PC-9 (cell line): ENCODE measurements at regions not wholly inside any gene's neighbourhood (a gene's known extent, or its start where the extent isn't known, plus 50 kb on each side); places are given as distances from the start of the nearest gene placed in this dataset.

Experiments used
- BruUV-seq: library from RNA; stranded (reverse); fragments of 400-500 nt; replicated peaks from 2 replicates; lab custom pipeline; 2021; lab: Mats Ljungman, UMichigan
- CTCF ChIA-PET: fragments of 300-600 bp; sonication (Branson Sonifier 250); formaldehyde crosslinking; loops from one replicate; lab custom pipeline; 2022; ENCODE audit warnings: antibody characterized with exemption; lab: Charles Lee
- POLR2A ChIA-PET: fragments of 300-600 bp; sonication (Branson Sonifier 250); formaldehyde crosslinking; loops from one replicate; lab custom pipeline; 2022; ENCODE audit warnings: antibody characterized with exemption; ENCODE audit not compliant: unreplicated experiment; lab: Charles Lee
- DNase-seq, 2 experiments: peaks; one replicate each; pipeline versions ENCODE4 v3.0.0 to v3.0.0-alpha.2; 2015 to 2022; ENCODE audit warnings: mixed read lengths in 1 of 2
- H2AFZ ChIP-seq: fragments of 200-600 bp; sonication (generic); 2 replicates; pipeline ENCODE4 v1.8.1; 2017; ENCODE audit warnings: antibody characterized with exemption
- H3F3A ChIP-seq: fragments of 200-600 bp; sonication (generic); 2 replicates; pipeline ENCODE4 v1.8.1; 2017; ENCODE audit warnings: antibody characterized with exemption, mild to moderate bottlenecking, low read depth; ENCODE audit not compliant: insufficient read depth
- H3K27ac ChIP-seq: fragments of 200-600 bp; sonication (generic); 2 replicates; pipeline ENCODE4 v1.6.1; 2016; ENCODE audit warnings: mixed run types
- H3K27me3 ChIP-seq: fragments of 200-600 bp; sonication (generic); 2 replicates; pipeline ENCODE4 v1.6.1; 2016; ENCODE audit warnings: low read depth, mixed run types; ENCODE audit not compliant: insufficient read depth
- H3K36me3 ChIP-seq: fragments of 200-600 bp; sonication (generic); 2 replicates; pipeline ENCODE4 v1.6.1; 2016; ENCODE audit warnings: low read depth, mixed run types
- H3K4me1 ChIP-seq: fragments of 200-600 bp; sonication (generic); replicated peaks from 2 replicates; pipeline ENCODE4 v1.6.1; 2016; ENCODE audit warnings: mixed run types; ENCODE audit not compliant: insufficient read depth
- H3K4me2 ChIP-seq: fragments of 200-600 bp; sonication (generic); 2 replicates; pipeline ENCODE4 v1.6.1; 2017; ENCODE audit warnings: mixed run types
- H3K4me3 ChIP-seq: fragments of 200-600 bp; sonication (generic); 2 replicates; pipeline ENCODE4 v1.6.1; 2016; ENCODE audit warnings: mixed run types
- H3K79me2 ChIP-seq: fragments of 200-600 bp; sonication (generic); 2 replicates; pipeline ENCODE4 v1.6.1; 2017; ENCODE audit warnings: low read depth, mixed run types
- H3K9me2 ChIP-seq: fragments of 200-600 bp; sonication (generic); 2 replicates; pipeline ENCODE4 v1.8.1; 2017; ENCODE audit warnings: mild to moderate bottlenecking; ENCODE audit not compliant: insufficient read depth
- H3K9me3 ChIP-seq: fragments of 200-600 bp; sonication (generic); 2 replicates; pipeline ENCODE4 v1.8.1; 2016; ENCODE audit warnings: low read depth; ENCODE audit not compliant: insufficient read depth
- H4K20me1 ChIP-seq: fragments of 200-600 bp; sonication (generic); 2 replicates; pipeline ENCODE4 v1.8.1; 2017; ENCODE audit not compliant: insufficient read depth
- EZH2 ChIP-seq: fragments of 200-600 bp; sonication (generic); IDR thresholded peaks from 2 replicates; pipeline ENCODE4 v1.8.0; 2017; ENCODE audit warnings: antibody characterized with exemption, low read depth
- intact Hi-C: fragments of 100-400 bp; cut with micrococcal nuclease; formaldehyde crosslinking; loops from one replicate; pipeline ENCODE4 v1.10.0; 2022; ENCODE audit not compliant: unreplicated experiment
- TF ChIP-seq, protein P1 (sequence below): fragments of 200-600 bp; sonication (generic); conservative IDR thresholded peaks from 2 replicates; pipeline ENCODE4 v1.6.1; 2017; ENCODE audit warnings: mixed run types, antibody characterized with exemption, mild to moderate bottlenecking, moderate library complexity

DNA sequence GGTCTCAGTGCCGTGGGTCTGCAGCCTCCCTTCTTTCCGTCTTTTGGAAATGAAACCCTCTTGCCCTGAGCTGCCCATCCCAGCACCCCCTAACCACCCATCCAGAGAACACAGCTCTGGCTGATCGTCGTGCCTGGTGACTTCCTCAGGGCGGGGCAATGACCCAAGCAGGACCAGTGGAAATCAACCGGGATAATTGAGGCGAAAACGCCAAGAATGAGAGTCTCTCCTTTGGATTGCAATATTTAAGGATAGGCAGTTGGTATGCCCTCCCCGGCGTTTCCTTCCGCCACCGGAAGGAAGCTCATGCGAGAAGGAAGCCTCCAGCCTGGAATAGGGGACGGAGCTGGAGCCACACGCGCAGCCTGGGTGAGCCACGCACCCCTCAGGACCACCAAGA, 73.7 kb upstream of the PFKP start:
- DNase-seq: no peak
- intact Hi-C loops: no loop called here
- H3K4me3 ChIP-seq: no peak overlapping the region
- ChIA-PET CTCF (interaction anchor here (0.6 kb wide), 1 partner anchor 77 kb away, joined by 8 read pairs; no protein-coding TSS in a partner anchor), POLR2A (interaction anchor here (0.5 kb wide), 1 partner anchor 83 kb away, joined by 3 read pairs; no protein-coding TSS in a partner anchor)
- no peaks in the 10 kb centered on the region for H4K20me1 ChIP-seq
- H3K79me2 ChIP-seq: no peaks in the 10 kb centered on the region
- peaks cover 38% of the 10 kb centered on the region for H3K27me3 ChIP-seq
- TF ChIP-seq EZH2: no peak
- H3K4me1 ChIP-seq: no peaks in the 10 kb centered on the region
- no peaks in the 10 kb centered on the region for H3K36me3 ChIP-seq
- H3K9me3 ChIP-seq: no peaks in the 10 kb centered on the region
- no peak overlapping the region for H3K27ac ChIP-seq
- H3F3A ChIP-seq: no peaks in the 10 kb centered on the region
- BruUV-seq: no TSS peak
- H3K4me2 ChIP-seq: no peak overlapping the region
- no peaks in the 10 kb centered on the region for H3K9me2 ChIP-seq
- H2AFZ ChIP-seq: no peak overlapping the region

DNA sequence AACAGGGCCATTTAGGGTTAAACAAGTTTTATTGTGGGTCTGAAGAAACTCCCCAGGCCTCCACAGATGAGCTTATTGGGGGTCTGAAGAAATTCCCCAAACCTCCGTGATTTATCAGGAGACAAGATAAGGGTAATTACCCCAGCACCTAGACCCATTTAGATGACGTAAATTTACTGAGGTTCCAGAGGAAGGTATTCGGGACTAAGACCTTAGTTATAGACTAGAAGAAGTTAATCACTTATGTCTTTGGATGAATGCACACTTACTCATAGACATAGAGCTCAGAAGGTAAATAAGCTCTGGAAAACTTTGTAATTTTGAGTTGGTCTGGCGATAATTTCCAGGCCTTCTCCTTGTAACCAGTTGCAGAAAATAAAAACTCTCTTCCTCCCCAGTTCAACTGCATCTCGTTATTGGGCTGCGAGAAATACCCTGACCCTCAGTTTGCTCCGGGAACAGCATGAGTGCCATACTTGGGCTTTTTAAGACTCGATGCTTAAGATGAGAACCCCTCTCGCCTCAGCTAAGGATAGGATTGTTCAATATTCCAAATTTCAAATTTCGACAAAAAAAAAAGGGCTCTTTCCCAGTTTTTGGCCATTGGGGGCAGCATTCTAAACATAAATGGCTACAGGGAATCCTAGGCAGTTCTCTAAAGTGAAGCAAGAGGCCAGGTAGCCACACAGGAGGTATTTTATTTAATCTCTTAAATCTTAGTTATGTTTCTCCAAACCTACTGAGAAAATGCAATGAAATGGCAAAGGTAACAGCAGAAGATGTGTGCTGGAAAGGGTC, 74.7 kb upstream of the PFKP start:
- Histone ChIP-seq H2AFZ (no peak overlapping the region), H3F3A (no peaks in the 10 kb centered on the region), H3K4me1 (no peaks in the 10 kb centered on the region), H3K79me2 (no peaks in the 10 kb centered on the region), H3K4me3 (no peak overlapping the region), H4K20me1 (no peaks in the 10 kb centered on the region), H3K27ac (no peak overlapping the region), H3K36me3 (no peaks in the 10 kb centered on the region), H3K9me3 (no peaks in the 10 kb centered on the region), H3K9me2 (no peaks in the 10 kb centered on the region), H3K27me3 (peaks cover 38% of the 10 kb centered on the region; the same call in 1 of the 2 replicates), H3K4me2 (no peak overlapping the region)
- TF ChIP-seq, protein P1, sequence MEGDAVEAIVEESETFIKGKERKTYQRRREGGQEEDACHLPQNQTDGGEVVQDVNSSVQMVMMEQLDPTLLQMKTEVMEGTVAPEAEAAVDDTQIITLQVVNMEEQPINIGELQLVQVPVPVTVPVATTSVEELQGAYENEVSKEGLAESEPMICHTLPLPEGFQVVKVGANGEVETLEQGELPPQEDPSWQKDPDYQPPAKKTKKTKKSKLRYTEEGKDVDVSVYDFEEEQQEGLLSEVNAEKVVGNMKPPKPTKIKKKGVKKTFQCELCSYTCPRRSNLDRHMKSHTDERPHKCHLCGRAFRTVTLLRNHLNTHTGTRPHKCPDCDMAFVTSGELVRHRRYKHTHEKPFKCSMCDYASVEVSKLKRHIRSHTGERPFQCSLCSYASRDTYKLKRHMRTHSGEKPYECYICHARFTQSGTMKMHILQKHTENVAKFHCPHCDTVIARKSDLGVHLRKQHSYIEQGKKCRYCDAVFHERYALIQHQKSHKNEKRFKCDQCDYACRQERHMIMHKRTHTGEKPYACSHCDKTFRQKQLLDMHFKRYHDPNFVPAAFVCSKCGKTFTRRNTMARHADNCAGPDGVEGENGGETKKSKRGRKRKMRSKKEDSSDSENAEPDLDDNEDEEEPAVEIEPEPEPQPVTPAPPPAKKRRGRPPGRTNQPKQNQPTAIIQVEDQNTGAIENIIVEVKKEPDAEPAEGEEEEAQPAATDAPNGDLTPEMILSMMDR: no peak
- no peak for TF ChIP-seq EZH2
- BruUV-seq: no TSS peak
- no peak for DNase-seq
- intact Hi-C loops: no loop called here
- POLR2A ChIA-PET: no interaction called here
- CTCF ChIA-PET: no interaction called here

DNA sequence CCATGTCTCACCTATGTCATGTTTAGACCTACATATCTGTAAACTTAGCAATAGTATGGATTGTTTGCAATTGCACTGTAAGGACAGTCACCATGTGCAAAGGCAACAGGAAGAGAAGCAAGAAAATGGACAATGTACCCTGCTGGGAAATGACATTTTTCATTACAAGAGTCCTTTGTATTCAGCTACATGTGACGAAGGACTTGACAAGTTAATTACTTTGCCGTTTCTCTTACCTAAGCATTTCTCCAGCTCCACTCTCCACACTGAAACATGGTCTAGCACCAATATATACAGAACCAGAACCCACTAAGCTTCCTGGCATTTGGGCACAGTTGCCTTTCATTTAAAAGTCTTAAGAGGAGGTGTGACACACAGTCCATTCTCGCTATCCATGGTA, 76.6 kb upstream of the PFKP start:
- H3K27me3 ChIP-seq: peaks cover 27% of the 10 kb centered on the region; the same call in 1 of the 2 replicates
- no peak for DNase-seq
- no peak overlapping the region for H3K4me3 ChIP-seq
- CTCF ChIA-PET: no interaction called here
- TF ChIP-seq, protein P1: no peak
- TF ChIP-seq EZH2: no peak
- no peaks in the 10 kb centered on the region for H3K79me2 ChIP-seq
- no peaks in the 10 kb centered on the region for H3K9me2 ChIP-seq
- POLR2A ChIA-PET: no interaction called here
- no peaks in the 10 kb centered on the region for H3F3A ChIP-seq
- intact Hi-C loops: no loop called here
- H3K27ac ChIP-seq: no peak overlapping the region
- H3K36me3 ChIP-seq: no peaks in the 10 kb centered on the region
- H4K20me1 ChIP-seq: no peaks in the 10 kb centered on the region
- no peak overlapping the region for H3K4me2 ChIP-seq
- no peak overlapping the region for H2AFZ ChIP-seq
- no TSS peak for BruUV-seq
- H3K9me3 ChIP-seq: no peaks in the 10 kb centered on the region
- peaks cover 6% of the 10 kb centered on the region; the same call in 1 of the 2 replicates for H3K4me1 ChIP-seq
